ENCODE measurements at regions not wholly inside any gene's neighbourhood (a gene's known extent, or its start where the extent isn't known, plus 50 kb on each side); places are given as distances from the start of the nearest gene placed in this dataset.
A peak's percentile ranks its signal among the peaks of the same experiment; 100 is the strongest.

DNA sequence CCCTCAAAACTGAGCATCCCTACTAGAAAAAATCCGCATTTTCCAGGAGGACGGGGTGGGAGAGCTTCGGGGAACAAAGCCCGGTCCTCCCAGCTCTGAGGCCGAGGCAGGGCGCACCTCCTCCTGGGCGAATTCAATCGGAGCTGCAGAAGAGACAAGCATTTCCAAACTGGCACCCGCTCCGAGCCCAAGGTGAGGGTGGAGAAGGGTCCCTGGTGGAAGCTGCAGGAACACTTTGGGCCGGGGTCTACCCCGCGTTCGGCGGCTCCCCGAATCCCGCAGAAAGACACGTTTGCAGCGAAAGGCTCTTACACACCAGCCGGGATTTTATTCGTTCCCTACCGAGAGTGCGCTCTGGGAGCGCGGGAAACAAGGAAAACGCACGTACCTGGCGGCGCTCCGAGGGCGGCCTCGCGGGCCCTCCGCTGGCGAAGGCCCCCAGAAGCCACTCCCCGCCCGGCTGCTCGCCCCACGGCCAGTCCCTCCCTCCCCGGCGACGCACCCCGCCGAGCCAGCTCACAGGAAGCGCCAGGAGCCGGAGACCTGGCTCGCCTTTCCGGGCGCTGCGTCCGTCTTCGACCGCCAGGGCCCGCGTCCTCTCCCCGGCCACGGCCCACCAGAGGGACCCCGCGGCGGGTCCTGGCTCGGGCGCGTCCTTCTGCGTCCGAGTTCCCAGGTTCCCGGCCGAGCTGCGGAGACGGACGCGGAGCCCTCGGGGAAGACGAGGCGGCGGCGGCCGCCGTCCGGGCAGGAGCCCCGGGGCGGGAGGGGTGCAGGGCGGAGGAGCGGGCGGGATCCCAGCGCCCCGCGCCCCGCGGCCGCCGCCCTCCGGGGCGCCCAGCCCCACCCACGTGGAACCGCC is 49.8 kb upstream of the BAHCC1 start:
- peak; percentile 89 for DNase-seq
